ENCODE measurements at regions not wholly inside any gene's neighbourhood (a gene's known extent, or its start where the extent isn't known, plus 50 kb on each side); places are given as distances from the start of the nearest gene placed in this dataset.
"Not testable (repeated sequence)": the region's sequence is repeated elsewhere in the genome, so short reads cannot be mapped to it uniquely, and the experiment has no call there.

GRCh38 chr10:46645110-46645509, 66.2 kb downstream of the SYT15 start:
- not testable (repeated sequence) for DNase-seq

GRCh38 chr10:46646132-46646531, 67.2 kb downstream of the SYT15 start:
- DNase-seq, result not testable (repeated sequence)

- not testable (repeated sequence) for DNase-seq
These were observed 72.0 kb downstream of the SYT15 start for GRCh38 chr10:46650967-46651366.

GRCh38 chr10:46657437-46657836, 78.5 kb downstream of the SYT15 start:
- not testable (repeated sequence) for DNase-seq

GRCh38 chr10:46660027-46660834, 81.3 kb downstream of the SYT15 start:
- not testable (repeated sequence) for DNase-seq

- not testable (repeated sequence) for DNase-seq
These were observed 81.9 kb downstream of the SYT15 start for GRCh38 chr10:46660835-46661164.

- DNase-seq, result not testable (repeated sequence)
These were observed 86.6 kb downstream of the SYT15 start for GRCh38 chr10:46665536-46665935.

- DNase-seq, result not testable (repeated sequence)
These were observed 89.5 kb downstream of the SYT15 start for GRCh38 chr10:46668357-46668997.

GRCh38 chr10:46677836-46678435, 99.0 kb downstream of the SYT15 start:
- DNase-seq, result not testable (repeated sequence)

GRCh38 chr10:46691397-46691796, 112.5 kb downstream of the SYT15 start:
- DNase-seq, result not testable (repeated sequence)

GRCh38 chr10:46693218-46693617, 114.3 kb downstream of the SYT15 start:
- not testable (repeated sequence) for DNase-seq

GRCh38 chr10:46717264-46717663, 138.3 kb downstream of the SYT15 start:
- DNase-seq, result not testable (repeated sequence)

GRCh38 chr10:46718014-46718413, 139.1 kb downstream of the SYT15 start:
- not testable (repeated sequence) for DNase-seq

- DNase-seq, result not testable (repeated sequence)
These were observed 141.5 kb downstream of the SYT15 start for GRCh38 chr10:46720386-46720785.

GRCh38 chr10:46720811-46721518, 142.0 kb downstream of the SYT15 start:
- DNase-seq, result not testable (repeated sequence)

- not testable (repeated sequence) for DNase-seq
These were observed 145.3 kb downstream of the SYT15 start for GRCh38 chr10:46724258-46724657.

- DNase-seq, result not testable (repeated sequence)
These were observed 149.4 kb downstream of the SYT15 start for GRCh38 chr10:46728359-46728758.

GRCh38 chr10:46730729-46731128, 151.8 kb downstream of the SYT15 start:
- DNase-seq, result not testable (repeated sequence)

- not testable (repeated sequence) for DNase-seq
These were observed 154.8 kb downstream of the SYT15 start for GRCh38 chr10:46733635-46734261.

- not testable (repeated sequence) for DNase-seq
These were observed 155.3 kb downstream of the SYT15 start for GRCh38 chr10:46734262-46734642.

- not testable (repeated sequence) for DNase-seq
These were observed 161.0 kb downstream of the SYT15 start for GRCh38 chr10:46739919-46740318.

- DNase-seq, result not testable (repeated sequence)
These were observed 161.4 kb downstream of the SYT15 start for GRCh38 chr10:46740368-46740767.

- not testable (repeated sequence) for DNase-seq
These were observed 162.2 kb upstream of the PTPN20 start for GRCh38 chr10:46749003-46749402.
